B cell (primary cell): ENCODE measurements at regions not wholly inside any gene's neighbourhood (a gene's known extent, or its start where the extent isn't known, plus 50 kb on each side); places are given as distances from the start of the nearest gene placed in this dataset.
"Not testable (repeated sequence)": the region's sequence is repeated elsewhere in the genome, so short reads cannot be mapped to it uniquely, and the experiment has no call there.

ENCODE experiments used
- ATAC-seq: fragments of 200-7000 bp; cut with Tn5 transposase; one replicate; pipeline ENCODE4 v1.10.0; 2021; ENCODE audit warnings: low read depth, mild to moderate bottlenecking, moderate number of reproducible peaks, moderate library complexity
- CTCF ChIA-PET: fragments of 350-600 bp; sonication (Branson Sonifier 250); formaldehyde crosslinking; loops from one replicate; lab custom pipeline; 2021; ENCODE audit warnings: antibody characterized with exemption, inconsistent platforms; lab: Charles Lee
- POLR2A ChIA-PET: fragments of 350-600 bp; sonication (Branson Sonifier 250); formaldehyde crosslinking; loops from one replicate; lab custom pipeline; 2021; ENCODE audit warnings: antibody characterized with exemption; lab: Charles Lee
- DNase-seq: peaks from one replicate; pipeline ENCODE4 v3.0.0; 2013
- H2AFZ ChIP-seq: 2 replicates; pipeline ENCODE4 v1.6.1; 2012; ENCODE audit warnings: mild to moderate bottlenecking, low read depth, low read length; ENCODE audit not compliant: insufficient read depth, poor library complexity, severe bottlenecking
- H3K27ac ChIP-seq, 2 donors: 1 replicate in 1 of 2; 2 replicates in 1 of 2; pipeline ENCODE4 v1.5.1; 2012 to 2013; ENCODE audit warnings: low read length in 2 of 2, mild to moderate bottlenecking in 2 of 2, moderate library complexity in 1 of 2
- H3K27me3 ChIP-seq, 4 experiments: fragments of 200-600 bp in 1 of 4; sonication (generic) in 1 of 4; replicated peaks in 1 of 4; 1 replicate in 2 of 4; 2 replicates in 2 of 4; pipeline versions ENCODE4 v1.6.1 to v1.7.0; 2013 to 2016; ENCODE audit warnings: low read length in 3 of 4, mild to moderate bottlenecking in 2 of 4, mixed read lengths in 1 of 4, moderate library complexity in 1 of 4; ENCODE audit not compliant: insufficient read depth in 4 of 4, control insufficient read depth in 3 of 4; ENCODE audit errors: control extremely low read depth in 1 of 4
- H3K36me3 ChIP-seq, 2 experiments: replicated peaks in 1 of 2; 1 replicate in 1 of 2; 2 replicates in 1 of 2; pipeline versions ENCODE4 v1.6.1 to v1.7.1; 2013; ENCODE audit warnings: low read length in 1 of 2; ENCODE audit not compliant: insufficient read depth in 2 of 2, control insufficient read depth in 1 of 2; ENCODE audit errors: control extremely low read depth in 1 of 2, extremely low read depth in 1 of 2
- H3K4me1 ChIP-seq, 2 donors: fragments of 200-600 bp in 1 of 2; sonication (generic) in 1 of 2; 1 replicate in 1 of 2; 2 replicates in 1 of 2; pipeline versions ENCODE4 v1.5.1 to v1.6.1; 2013 to 2017; ENCODE audit warnings: low read length in 2 of 2; ENCODE audit not compliant: control insufficient read depth in 2 of 2, insufficient read depth in 2 of 2
- H3K4me2 ChIP-seq: replicated peaks from 2 replicates; pipeline ENCODE3; 2012; ENCODE audit warnings: mild to moderate bottlenecking, low read depth, low read length; ENCODE audit not compliant: poor library complexity, severe bottlenecking
- H3K4me3 ChIP-seq, 5 experiments: fragments of 200-600 bp in 1 of 5; sonication (generic) in 1 of 5; 1 replicate in 3 of 5; 2 replicates in 2 of 5; pipeline versions ENCODE4 v1.5.1 to v1.7.0; 2011 to 2016; ENCODE audit warnings: low read length in 4 of 5, mild to moderate bottlenecking in 4 of 5, low read depth in 2 of 5, control low read depth in 1 of 5, moderate library complexity in 1 of 5; ENCODE audit not compliant: insufficient read depth in 1 of 5; ENCODE audit errors: control extremely low read depth in 1 of 5, extremely low read depth in 1 of 5
- H3K79me2 ChIP-seq: fragments of 200-600 bp; sonication (generic); one replicate; pipeline ENCODE4 v1.6.0; 2016; ENCODE audit warnings: low read length; ENCODE audit not compliant: control insufficient read depth, insufficient read depth
- H3K9ac ChIP-seq: fragments of 200-600 bp; sonication (generic); 2 replicates; pipeline ENCODE4 v1.6.1; 2017; ENCODE audit warnings: mild to moderate bottlenecking, low read length, moderate library complexity
- H3K9me3 ChIP-seq, 3 donors: one replicate each; pipeline versions ENCODE4 v1.6.1 to v1.7.1; 2013; ENCODE audit warnings: low read length in 2 of 3; ENCODE audit not compliant: control insufficient read depth in 2 of 3, insufficient read depth in 1 of 3; ENCODE audit errors: control extremely low read depth in 1 of 3
- H4K20me1 ChIP-seq: 2 replicates; pipeline ENCODE4 v1.6.0; 2012; ENCODE audit warnings: mild to moderate bottlenecking, low read length; ENCODE audit not compliant: insufficient read depth, control insufficient read depth, poor library complexity, severe bottlenecking
- H3K27ac Mint-ChIP-seq: one replicate; pipeline ENCODE4 v1.8.0; 2021; ENCODE audit warnings: mixed read lengths
- H3K27me3 Mint-ChIP-seq: one replicate; pipeline ENCODE4 v1.8.0; 2021; ENCODE audit warnings: mixed read lengths
- H3K4me1 Mint-ChIP-seq: one replicate; pipeline ENCODE4 v1.8.0; 2021; ENCODE audit warnings: mixed read lengths
- H3K4me3 Mint-ChIP-seq: one replicate; pipeline ENCODE4 v1.8.0; 2021; ENCODE audit warnings: mixed read lengths
- H3K9me3 Mint-ChIP-seq: one replicate; pipeline ENCODE4 v1.8.0; 2022; ENCODE audit warnings: mixed read lengths; ENCODE audit not compliant: insufficient read depth
- EZH2 ChIP-seq: IDR thresholded peaks from 2 replicates; pipeline ENCODE4 v1.6.1; 2012; ENCODE audit warnings: borderline replicate concordance, low read depth, mild to moderate bottlenecking, moderate library complexity, low read length; ENCODE audit not compliant: insufficient read depth, poor library complexity, severe bottlenecking
- WGBS: methylation state at CpG from one replicate; pipeline ENCODE4 v1.1.5; 2013; ENCODE audit warnings: missing lambda C conversion rate; ENCODE audit not compliant: insufficient coverage; 5-methylcytosine and 5-hydroxymethylcytosine counted together
- intact Hi-C: fragments of 100-400 bp; cut with micrococcal nuclease; formaldehyde crosslinking; loops from one replicate; pipeline ENCODE4 v1.10.0; 2022

GRCh38 chr3:87742250-87742649 is 316.6 kb downstream of the CGGBP1 start:
- no peak for DNase-seq
- H3K4me3 ChIP-seq, result no peak overlapping the region
- WGBS, result no CpG with 5 or more reads among the region's 2 CpGs
- H3K27ac Mint-ChIP-seq, result no peak overlapping the region
- H3K79me2 ChIP-seq, result no peaks in the 10 kb centered on the region
- no peaks in the 10 kb centered on the region for H3K4me1 Mint-ChIP-seq
- H3K4me3 Mint-ChIP-seq, result no peak overlapping the region
- no peaks in the 10 kb centered on the region for H3K9me3 Mint-ChIP-seq
- no peaks in the 10 kb centered on the region for H3K4me1 ChIP-seq
- H3K27ac ChIP-seq, result no peak overlapping the region
- no peaks in the 10 kb centered on the region for H4K20me1 ChIP-seq
- ChIA-PET CTCF (no interaction called here), POLR2A (no interaction called here)
- no peak overlapping the region for H3K9ac ChIP-seq
- no peak for TF ChIP-seq EZH2
- H3K9me3 ChIP-seq, result peaks cover 3 to 6% (median 4%) of the 10 kb centered on the region in 3 donors
- H3K36me3 ChIP-seq, result no peaks in the 10 kb centered on the region
- H3K4me2 ChIP-seq, result no peak overlapping the region
- ATAC-seq, result no peak
- H2AFZ ChIP-seq, result no peak overlapping the region
- intact Hi-C loops, result no loop called here
- no peaks in the 10 kb centered on the region for H3K27me3 Mint-ChIP-seq
- no peaks in the 10 kb centered on the region for H3K27me3 ChIP-seq

- intact Hi-C loops, CTCF ChIA-PET: not testable (repeated sequence)
These were observed 317.9 kb downstream of the CGGBP1 start for GRCh38 chr3:87740894-87741293.

GRCh38 chr3:87737817-87738216 is 321.0 kb downstream of the CGGBP1 start:
- H2AFZ ChIP-seq, H3K4me2 ChIP-seq, H3K4me1 ChIP-seq, H3K27ac ChIP-seq, DNase-seq, H3K9me3 ChIP-seq, H3K27me3 ChIP-seq, POLR2A ChIA-PET, ATAC-seq, H3K79me2 ChIP-seq, H3K36me3 ChIP-seq, intact Hi-C loops, H3K27ac Mint-ChIP-seq, H3K27me3 Mint-ChIP-seq, H3K4me3 Mint-ChIP-seq, CTCF ChIA-PET, H3K9me3 Mint-ChIP-seq, H3K9ac ChIP-seq, H4K20me1 ChIP-seq, H3K4me3 ChIP-seq, H3K4me1 Mint-ChIP-seq: not testable (repeated sequence)
- 86% methylated on average over 1 of the region's 3 CpGs for WGBS

More at GRCh38 chr3:87740894-87741293, 317.9 kb downstream of the CGGBP1 start:
- H3K4me3 Mint-ChIP-seq, DNase-seq, H3K27me3 ChIP-seq, H3K4me1 ChIP-seq, H3K27ac Mint-ChIP-seq, H4K20me1 ChIP-seq, POLR2A ChIA-PET, H3K9me3 Mint-ChIP-seq, H3K27me3 Mint-ChIP-seq, H3K27ac ChIP-seq, H3K79me2 ChIP-seq, ATAC-seq, H3K4me3 ChIP-seq, H3K4me1 Mint-ChIP-seq, H2AFZ ChIP-seq, H3K4me2 ChIP-seq, H3K36me3 ChIP-seq, H3K9ac ChIP-seq, H3K9me3 ChIP-seq: not testable (repeated sequence)
- no CpG with 5 or more reads among the region's 1 CpG for WGBS
